Activated B cell treated with CpG ODN at 0.5 μM for 24 hours (primary cell): ENCODE measurements at regions not wholly inside any gene's neighbourhood (a gene's known extent, or its start where the extent isn't known, plus 50 kb on each side); places are given as distances from the start of the nearest gene placed in this dataset.

ENCODE experiments used
- ATAC-seq: fragments of 200-7000 bp; cut with Tn5 transposase; one replicate; pipeline ENCODE4 v1.10.0; 2021; ENCODE audit warnings: low read depth, mild to moderate bottlenecking, moderate library complexity
- CTCF ChIA-PET: fragments of 350-600 bp; sonication (Branson Sonifier 250); formaldehyde crosslinking; loops from one replicate; lab custom pipeline; 2021; ENCODE audit warnings: antibody characterized with exemption; lab: Charles Lee
- POLR2A ChIA-PET: fragments of 350-600 bp; sonication (Branson Sonifier 250); formaldehyde crosslinking; loops from one replicate; lab custom pipeline; 2021; ENCODE audit warnings: antibody characterized with exemption; lab: Charles Lee
- DNase-seq: peaks from one replicate; pipeline ENCODE4 v3.0.0; 2022
- H3K27ac Mint-ChIP-seq: one replicate; pipeline ENCODE4 v1.8.0; 2020; ENCODE audit warnings: mixed read lengths
- H3K27me3 Mint-ChIP-seq: one replicate; pipeline ENCODE4 v1.8.0; 2021; ENCODE audit warnings: mixed read lengths
- H3K36me3 Mint-ChIP-seq: one replicate; pipeline ENCODE4 v1.8.0; 2021; ENCODE audit warnings: low read depth, mixed read lengths
- H3K4me1 Mint-ChIP-seq: one replicate; pipeline ENCODE4 v1.8.0; 2021; ENCODE audit warnings: mixed read lengths
- H3K4me3 Mint-ChIP-seq: one replicate; pipeline ENCODE4 v1.8.0; 2020; ENCODE audit warnings: mild to moderate bottlenecking, mixed read lengths
- H3K9me3 Mint-ChIP-seq: one replicate; pipeline ENCODE4 v1.8.0; 2020; ENCODE audit warnings: mixed read lengths
- intact Hi-C: fragments of 100-400 bp; cut with micrococcal nuclease; formaldehyde crosslinking; loops from one replicate; pipeline ENCODE4 v1.15.1; 2024
- TF ChIP-seq, protein P1 (sequence below): fragments of 200-600 bp; IDR thresholded peaks from one replicate; pipeline ENCODE4 v1.8.0; 2022; ENCODE audit warnings: antibody characterized with exemption, mild to moderate bottlenecking

DNA sequence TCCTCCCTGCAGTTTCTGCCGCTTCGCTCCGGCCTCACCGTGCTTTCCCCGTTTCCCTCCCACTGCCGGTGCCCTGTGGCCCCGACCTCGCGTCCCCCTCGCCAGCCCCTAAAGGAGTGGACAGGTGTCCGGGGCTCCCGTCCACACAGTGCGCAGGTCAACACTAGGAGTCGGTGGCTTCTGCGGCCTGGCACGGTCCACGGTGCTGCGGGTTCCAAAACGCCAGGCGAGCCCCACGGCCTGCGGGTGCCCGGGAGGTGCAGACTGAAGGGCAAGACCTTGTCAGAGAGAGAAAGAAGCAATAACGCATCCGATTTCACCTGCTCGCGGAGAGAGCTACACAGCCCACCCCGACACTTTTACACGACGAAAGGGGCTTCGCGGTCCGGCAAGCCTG is 588.7 kb upstream of the SALL3 start:
- no peak for DNase-seq
- TF ChIP-seq, protein P1, sequence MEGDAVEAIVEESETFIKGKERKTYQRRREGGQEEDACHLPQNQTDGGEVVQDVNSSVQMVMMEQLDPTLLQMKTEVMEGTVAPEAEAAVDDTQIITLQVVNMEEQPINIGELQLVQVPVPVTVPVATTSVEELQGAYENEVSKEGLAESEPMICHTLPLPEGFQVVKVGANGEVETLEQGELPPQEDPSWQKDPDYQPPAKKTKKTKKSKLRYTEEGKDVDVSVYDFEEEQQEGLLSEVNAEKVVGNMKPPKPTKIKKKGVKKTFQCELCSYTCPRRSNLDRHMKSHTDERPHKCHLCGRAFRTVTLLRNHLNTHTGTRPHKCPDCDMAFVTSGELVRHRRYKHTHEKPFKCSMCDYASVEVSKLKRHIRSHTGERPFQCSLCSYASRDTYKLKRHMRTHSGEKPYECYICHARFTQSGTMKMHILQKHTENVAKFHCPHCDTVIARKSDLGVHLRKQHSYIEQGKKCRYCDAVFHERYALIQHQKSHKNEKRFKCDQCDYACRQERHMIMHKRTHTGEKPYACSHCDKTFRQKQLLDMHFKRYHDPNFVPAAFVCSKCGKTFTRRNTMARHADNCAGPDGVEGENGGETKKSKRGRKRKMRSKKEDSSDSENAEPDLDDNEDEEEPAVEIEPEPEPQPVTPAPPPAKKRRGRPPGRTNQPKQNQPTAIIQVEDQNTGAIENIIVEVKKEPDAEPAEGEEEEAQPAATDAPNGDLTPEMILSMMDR: no peak
- CTCF ChIA-PET: no interaction called here
- Mint-ChIP-seq H3K36me3 (no peaks in the 10 kb centered on the region), H3K27ac (no peak overlapping the region), H3K9me3 (peaks cover 16% of the 10 kb centered on the region), H3K4me1 (no peaks in the 10 kb centered on the region), H3K4me3 (no peak overlapping the region), H3K27me3 (no peaks in the 10 kb centered on the region)
- ATAC-seq: no peak
- POLR2A ChIA-PET: no interaction called here
- intact Hi-C loops: no loop called here

DNA sequence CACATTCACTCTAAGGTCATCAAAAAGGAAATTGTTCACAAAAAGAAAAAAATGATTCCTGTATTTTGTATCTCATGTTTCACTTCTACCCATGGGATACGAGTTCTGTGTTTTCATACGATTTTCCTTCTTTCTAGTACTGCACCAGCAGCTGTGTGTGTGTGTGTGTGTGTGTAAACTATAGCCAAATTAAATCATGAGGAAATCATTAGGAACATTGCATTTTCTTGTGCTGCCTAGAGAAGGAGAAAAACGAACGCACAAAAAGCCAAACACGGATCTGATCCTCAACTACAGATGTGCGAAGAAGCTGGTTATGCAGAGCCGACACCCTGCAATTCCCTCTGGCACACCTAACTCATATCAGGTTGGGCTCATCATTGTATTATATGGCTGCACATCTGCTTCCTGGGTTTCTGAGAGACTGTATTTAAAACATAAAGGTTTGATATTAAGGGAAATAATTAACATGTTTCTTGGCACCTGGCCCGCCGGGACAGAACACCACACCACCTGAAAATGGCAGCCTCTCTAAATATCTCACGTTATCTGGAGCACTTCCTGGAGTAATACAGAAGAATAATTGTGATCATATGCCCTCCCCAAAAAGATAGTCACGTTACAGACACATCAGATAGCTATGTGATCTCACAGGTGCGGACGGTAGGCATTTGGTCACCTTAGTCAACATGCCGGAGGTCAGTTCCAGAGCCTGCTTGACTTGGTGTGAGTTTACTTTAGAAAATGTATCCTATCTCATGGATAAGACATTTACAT is 586.3 kb upstream of the SALL3 start:
- ChIA-PET CTCF (no interaction called here), POLR2A (no interaction called here)
- Mint-ChIP-seq H3K27ac (no peak overlapping the region), H3K36me3 (no peaks in the 10 kb centered on the region), H3K27me3 (no peaks in the 10 kb centered on the region), H3K9me3 (peaks cover 8% of the 10 kb centered on the region), H3K4me1 (no peaks in the 10 kb centered on the region), H3K4me3 (no peak overlapping the region)
- no peak for ATAC-seq
- TF ChIP-seq, protein P1: no peak
- DNase-seq: no peak
- intact Hi-C loops: no loop called here

DNA sequence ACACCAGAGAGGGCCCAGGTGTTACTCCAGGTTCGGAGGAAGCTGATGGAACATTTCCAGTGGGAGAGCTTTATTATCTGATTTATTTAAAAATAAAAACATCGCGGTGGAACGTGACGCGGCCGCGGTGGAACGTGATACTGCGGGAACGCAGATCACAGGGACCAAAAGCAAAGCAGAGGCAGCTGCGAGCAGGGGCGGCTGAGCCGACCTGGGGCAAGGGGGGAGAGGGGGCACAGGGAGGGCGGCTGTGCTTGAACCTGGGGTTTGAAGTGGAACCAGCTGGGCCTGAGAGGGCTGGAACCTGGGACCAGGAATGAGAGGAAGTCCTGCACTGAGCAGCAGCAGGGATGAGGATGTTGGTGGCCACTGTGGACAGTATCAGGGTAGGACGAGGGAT is 583.5 kb upstream of the SALL3 start:
- DNase-seq (no peak), ATAC-seq (no peak)
- ChIA-PET POLR2A (no interaction called here), CTCF (no interaction called here)
- intact Hi-C loops: no loop called here
- H3K9me3 Mint-ChIP-seq: peaks cover 3% of the 10 kb centered on the region
- no peak overlapping the region for H3K4me3 Mint-ChIP-seq
- H3K36me3 Mint-ChIP-seq: no peaks in the 10 kb centered on the region
- no peaks in the 10 kb centered on the region for H3K27me3 Mint-ChIP-seq
- TF ChIP-seq, protein P1: no peak
- H3K27ac Mint-ChIP-seq: no peak overlapping the region
- no peaks in the 10 kb centered on the region for H3K4me1 Mint-ChIP-seq

DNA sequence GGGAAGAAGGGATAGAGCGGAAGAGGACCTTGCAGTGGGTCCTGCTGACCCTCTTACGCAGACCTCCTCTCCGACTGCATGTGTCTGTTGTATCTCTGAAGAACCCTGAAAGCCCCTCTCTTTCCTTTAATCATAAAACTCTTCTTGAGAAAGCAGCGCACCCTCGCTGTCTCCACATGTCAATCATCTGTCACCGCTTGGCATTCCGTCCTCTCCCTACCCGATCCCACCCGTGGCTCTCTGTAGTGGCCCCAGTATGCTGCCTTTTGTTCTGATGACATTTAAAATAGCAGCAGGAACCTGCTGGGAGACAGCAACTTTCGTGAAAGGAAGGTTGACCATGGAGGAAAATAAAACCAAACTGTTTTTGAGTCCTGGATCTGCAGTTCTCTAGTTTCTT is 582.9 kb upstream of the SALL3 start:
- ATAC-seq: no peak
- Mint-ChIP-seq H3K27me3 (no peaks in the 10 kb centered on the region), H3K27ac (no peak overlapping the region), H3K9me3 (peaks cover 3% of the 10 kb centered on the region), H3K4me1 (no peaks in the 10 kb centered on the region), H3K4me3 (no peak overlapping the region), H3K36me3 (no peaks in the 10 kb centered on the region)
- no peak for DNase-seq
- TF ChIP-seq, protein P1: no peak
- ChIA-PET CTCF (no interaction called here), POLR2A (no interaction called here)
- intact Hi-C loops: no loop called here

DNA sequence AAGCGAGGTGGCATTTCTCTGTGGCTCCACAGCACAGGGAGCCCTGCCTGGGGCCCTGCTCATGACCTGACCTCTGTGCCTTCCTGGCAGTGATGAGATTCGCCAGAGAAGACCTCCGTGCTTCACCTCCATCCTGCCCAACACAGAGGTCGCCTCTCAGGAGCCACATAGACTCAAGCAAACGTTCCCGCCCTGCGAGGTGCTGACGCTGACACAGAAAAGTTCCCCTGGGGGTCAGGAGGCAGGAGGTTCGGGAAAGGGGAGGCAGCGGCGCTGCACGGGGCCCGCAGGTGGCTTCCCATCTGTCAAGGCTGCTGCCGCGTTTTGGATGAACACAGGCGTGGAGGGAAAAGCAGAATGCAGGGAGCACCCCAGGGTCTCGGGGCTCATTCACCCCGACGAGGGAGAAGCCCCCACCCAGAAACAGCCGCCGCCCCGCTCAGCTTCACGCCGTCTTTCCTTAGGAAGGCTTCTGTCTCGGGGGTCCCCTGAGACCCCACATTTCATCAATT is 579.6 kb upstream of the SALL3 start:
- H3K27ac Mint-ChIP-seq: no peak overlapping the region
- H3K9me3 Mint-ChIP-seq: peaks cover 3% of the 10 kb centered on the region
- H3K4me3 Mint-ChIP-seq: no peak overlapping the region
- no peaks in the 10 kb centered on the region for H3K27me3 Mint-ChIP-seq
- intact Hi-C loops: no loop called here
- ATAC-seq: no peak
- no peak for DNase-seq
- CTCF ChIA-PET: no interaction called here
- no peaks in the 10 kb centered on the region for H3K4me1 Mint-ChIP-seq
- POLR2A ChIA-PET: no interaction called here
- TF ChIP-seq, protein P1: no peak
- H3K36me3 Mint-ChIP-seq: no peaks in the 10 kb centered on the region
